ENCODE measurements at regions not wholly inside any gene's neighbourhood (a gene's known extent, or its start where the extent isn't known, plus 50 kb on each side); places are given as distances from the start of the nearest gene placed in this dataset.

DNA sequence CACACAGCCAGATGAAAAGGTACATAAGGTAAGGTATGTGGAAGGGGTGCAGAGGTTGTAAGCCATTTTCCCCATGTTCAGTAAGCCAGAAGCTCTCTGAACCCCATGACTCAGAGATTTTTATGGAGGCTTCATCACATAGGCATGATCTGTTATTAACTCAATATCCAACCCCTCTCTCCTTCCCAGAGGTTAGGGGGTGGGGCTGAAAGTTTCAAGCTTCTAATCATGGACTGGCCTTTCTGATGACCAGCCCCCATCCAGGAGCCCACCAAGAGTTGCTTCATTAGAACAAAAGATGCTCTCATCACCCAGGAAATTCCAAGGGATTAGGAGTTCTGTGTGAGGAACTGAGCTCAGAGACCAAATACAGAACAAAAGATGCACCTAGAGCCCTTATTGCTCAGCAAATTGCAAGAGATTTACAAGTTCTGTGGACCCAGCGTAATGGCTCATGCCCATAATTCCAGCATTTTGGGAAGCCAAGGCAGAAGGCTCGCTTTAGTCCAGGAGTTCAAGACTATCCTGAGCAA is 103.2 kb upstream of the DAAM1 start:
- Histone ChIP-seq H3K4me3 (ENCODE audit: low read depth in 1 of 2, low read length in 2 of 2) (no peak overlapping the region), H3K27ac (ENCODE audit: low read depth, low read length) (no peak overlapping the region), H3K9ac (ENCODE audit: low read depth in 1 of 2, low read length in 2 of 2) (no peak overlapping the region), H3K36me3 (ENCODE audit: control insufficient read depth in 1 of 2, insufficient read depth in 2 of 2, low read length in 2 of 2) (no peaks in the 10 kb centered on the region), H3K4me1 (ENCODE audit: control insufficient read depth in 1 of 2, insufficient read depth in 2 of 2, low read length in 2 of 2) (no peaks in the 10 kb centered on the region), H3K9me3 (ENCODE audit: control insufficient read depth in 1 of 2, low read length in 2 of 2) (no peaks in the 10 kb centered on the region), H3K27me3 (ENCODE audit: control insufficient read depth in 1 of 2, insufficient read depth in 2 of 2, low read length in 2 of 2) (no peaks in the 10 kb centered on the region)

DNA sequence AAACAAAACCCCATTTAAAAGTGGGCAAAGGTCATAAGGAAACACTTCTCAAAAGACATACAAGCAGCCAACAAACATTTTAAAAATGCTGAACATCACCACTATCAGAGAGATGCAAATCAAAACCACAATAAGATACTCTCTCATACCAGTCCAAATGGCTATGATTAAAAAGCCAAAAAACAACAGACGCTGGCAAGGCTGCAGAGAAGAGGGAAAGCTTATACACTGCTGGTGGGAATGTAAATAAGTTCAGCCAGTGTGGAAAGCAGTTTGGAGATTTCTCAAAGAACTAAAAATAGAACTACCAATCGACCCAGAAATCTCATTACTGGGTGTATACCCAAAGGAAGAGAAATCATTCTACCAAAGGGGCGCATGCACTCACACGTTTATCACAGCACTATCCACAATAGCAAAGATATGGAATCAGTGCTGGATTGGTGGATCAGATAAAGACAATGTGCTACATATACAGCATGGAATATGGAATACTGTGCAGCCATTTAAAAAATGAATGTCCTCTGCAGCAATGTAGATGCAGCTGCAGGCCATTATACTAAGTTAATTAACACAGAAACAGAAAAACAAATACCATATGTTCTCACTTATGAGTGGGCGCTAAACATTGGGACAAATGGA is 102.1 kb upstream of the DAAM1 start:
- H3K27me3 ChIP-seq (ENCODE audit: control insufficient read depth in 1 of 2, insufficient read depth in 2 of 2, low read length in 2 of 2) = no peaks in the 10 kb centered on the region
- H3K4me3 ChIP-seq (ENCODE audit: low read depth in 1 of 2, low read length in 2 of 2) = no peak overlapping the region
- no peak overlapping the region for H3K27ac ChIP-seq (ENCODE audit: low read depth, low read length)
- no peaks in the 10 kb centered on the region for H3K36me3 ChIP-seq (ENCODE audit: control insufficient read depth in 1 of 2, insufficient read depth in 2 of 2, low read length in 2 of 2)
- H3K4me1 ChIP-seq (ENCODE audit: control insufficient read depth in 1 of 2, insufficient read depth in 2 of 2, low read length in 2 of 2) = no peaks in the 10 kb centered on the region
- H3K9ac ChIP-seq (ENCODE audit: low read depth in 1 of 2, low read length in 2 of 2) = no peak overlapping the region
- no peaks in the 10 kb centered on the region for H3K9me3 ChIP-seq (ENCODE audit: control insufficient read depth in 1 of 2, low read length in 2 of 2)

DNA sequence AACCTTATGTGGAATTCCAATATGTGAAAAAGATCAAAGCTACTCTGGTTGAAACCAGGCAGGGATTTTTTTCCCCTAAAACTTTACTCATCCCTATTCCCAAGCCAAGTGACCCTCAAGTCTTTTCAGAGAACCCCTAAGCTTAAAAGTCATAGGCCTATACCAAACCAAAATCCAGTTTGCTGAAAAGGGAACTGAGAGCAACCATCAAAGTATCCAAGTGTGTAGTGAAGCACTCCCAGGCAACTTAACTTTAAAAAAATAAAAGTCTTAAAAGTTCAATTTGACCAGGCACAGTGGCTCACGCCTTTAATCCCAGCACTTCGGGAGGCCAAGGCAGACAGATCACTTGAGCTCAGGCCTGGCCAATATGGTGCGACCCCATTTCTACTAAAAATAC is 101.2 kb upstream of the DAAM1 start:
- Histone ChIP-seq H3K27me3 (ENCODE audit: control insufficient read depth in 1 of 2, insufficient read depth in 2 of 2, low read length in 2 of 2) (no peaks in the 10 kb centered on the region), H3K4me3 (ENCODE audit: low read depth in 1 of 2, low read length in 2 of 2) (no peak overlapping the region), H3K36me3 (ENCODE audit: control insufficient read depth in 1 of 2, insufficient read depth in 2 of 2, low read length in 2 of 2) (no peaks in the 10 kb centered on the region), H3K9me3 (ENCODE audit: control insufficient read depth in 1 of 2, low read length in 2 of 2) (no peaks in the 10 kb centered on the region), H3K27ac (ENCODE audit: low read depth, low read length) (no peak overlapping the region), H3K4me1 (ENCODE audit: control insufficient read depth in 1 of 2, insufficient read depth in 2 of 2, low read length in 2 of 2) (no peaks in the 10 kb centered on the region), H3K9ac (ENCODE audit: low read depth in 1 of 2, low read length in 2 of 2) (no peak overlapping the region)

DNA sequence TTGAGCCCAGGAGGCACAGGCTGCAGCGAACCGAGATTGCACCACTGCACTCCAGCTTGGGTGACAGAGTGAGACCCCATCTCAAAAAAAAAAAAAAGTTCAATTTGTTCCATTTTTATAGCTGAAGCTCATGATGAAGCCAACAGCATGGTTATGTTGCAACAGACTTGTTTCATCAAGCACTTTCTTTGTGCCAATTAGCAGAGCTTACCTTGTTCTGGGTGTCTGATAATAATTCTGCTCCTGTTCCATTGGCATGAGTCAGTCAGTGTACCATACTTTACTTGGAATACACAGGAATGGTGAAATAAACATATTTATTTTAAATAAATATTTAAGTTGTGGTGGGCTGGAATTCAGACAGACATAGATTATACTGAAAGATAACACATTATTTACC is 100.8 kb upstream of the DAAM1 start:
- H3K27ac ChIP-seq (ENCODE audit: low read depth, low read length) = no peak overlapping the region
- H3K4me1 ChIP-seq (ENCODE audit: control insufficient read depth in 1 of 2, insufficient read depth in 2 of 2, low read length in 2 of 2) = no peaks in the 10 kb centered on the region
- no peaks in the 10 kb centered on the region for H3K9me3 ChIP-seq (ENCODE audit: control insufficient read depth in 1 of 2, low read length in 2 of 2)
- no peak overlapping the region for H3K4me3 ChIP-seq (ENCODE audit: low read depth in 1 of 2, low read length in 2 of 2)
- H3K27me3 ChIP-seq (ENCODE audit: control insufficient read depth in 1 of 2, insufficient read depth in 2 of 2, low read length in 2 of 2) = no peaks in the 10 kb centered on the region
- no peaks in the 10 kb centered on the region for H3K36me3 ChIP-seq (ENCODE audit: control insufficient read depth in 1 of 2, insufficient read depth in 2 of 2, low read length in 2 of 2)
- no peak overlapping the region for H3K9ac ChIP-seq (ENCODE audit: low read depth in 1 of 2, low read length in 2 of 2)

DNA sequence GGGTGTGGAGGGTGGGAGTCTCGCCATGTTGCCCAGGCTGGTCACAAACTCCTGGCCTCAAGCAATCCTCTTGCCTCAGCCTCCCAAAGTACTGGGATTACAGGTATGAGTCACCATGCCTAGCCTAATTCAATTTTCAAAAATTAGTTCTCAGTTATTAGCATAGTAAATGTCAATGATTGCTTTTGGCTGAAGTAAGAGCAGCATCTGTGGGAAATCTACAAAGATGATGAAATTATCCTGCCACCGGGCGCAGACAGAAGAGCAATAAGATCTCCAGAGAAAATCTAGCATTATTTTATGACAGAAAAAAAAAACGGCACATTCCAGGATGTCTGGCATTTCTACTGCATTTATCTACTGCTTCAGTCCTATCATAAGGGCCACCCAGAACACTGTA is 97.9 kb upstream of the DAAM1 start:
- H3K27ac ChIP-seq (ENCODE audit: low read depth, low read length) = no peak overlapping the region
- no peaks in the 10 kb centered on the region for H3K9me3 ChIP-seq (ENCODE audit: control insufficient read depth in 1 of 2, low read length in 2 of 2)
- H3K36me3 ChIP-seq (ENCODE audit: control insufficient read depth in 1 of 2, insufficient read depth in 2 of 2, low read length in 2 of 2) = no peaks in the 10 kb centered on the region
- no peaks in the 10 kb centered on the region for H3K4me1 ChIP-seq (ENCODE audit: control insufficient read depth in 1 of 2, insufficient read depth in 2 of 2, low read length in 2 of 2)
- no peak overlapping the region for H3K4me3 ChIP-seq (ENCODE audit: low read depth in 1 of 2, low read length in 2 of 2)
- H3K27me3 ChIP-seq (ENCODE audit: control insufficient read depth in 1 of 2, insufficient read depth in 2 of 2, low read length in 2 of 2) = no peaks in the 10 kb centered on the region
- no peak overlapping the region for H3K9ac ChIP-seq (ENCODE audit: low read depth in 1 of 2, low read length in 2 of 2)

DNA sequence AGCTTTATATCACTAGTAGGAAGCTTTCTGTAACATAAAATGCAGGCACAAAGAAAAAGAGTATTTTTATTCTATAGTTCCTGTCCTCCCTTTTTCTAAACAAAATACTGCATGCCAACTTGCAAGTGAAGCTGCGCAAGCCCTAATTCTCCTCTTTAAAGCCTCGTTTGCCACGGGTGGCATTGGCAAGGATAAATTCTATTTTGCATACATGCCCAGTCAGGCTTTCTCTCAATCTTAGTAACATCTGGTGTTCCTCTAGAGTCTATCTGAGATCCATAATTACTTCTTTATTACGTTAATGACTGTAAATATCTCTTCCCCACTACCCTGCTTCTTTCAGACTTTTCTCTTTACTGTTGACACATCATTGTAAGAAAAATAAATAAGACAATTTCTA is 97.1 kb upstream of the DAAM1 start:
- no peaks in the 10 kb centered on the region for H3K36me3 ChIP-seq (ENCODE audit: control insufficient read depth in 1 of 2, insufficient read depth in 2 of 2, low read length in 2 of 2)
- H3K4me3 ChIP-seq (ENCODE audit: low read depth in 1 of 2, low read length in 2 of 2) = no peak overlapping the region
- no peaks in the 10 kb centered on the region for H3K9me3 ChIP-seq (ENCODE audit: control insufficient read depth in 1 of 2, low read length in 2 of 2)

DNA sequence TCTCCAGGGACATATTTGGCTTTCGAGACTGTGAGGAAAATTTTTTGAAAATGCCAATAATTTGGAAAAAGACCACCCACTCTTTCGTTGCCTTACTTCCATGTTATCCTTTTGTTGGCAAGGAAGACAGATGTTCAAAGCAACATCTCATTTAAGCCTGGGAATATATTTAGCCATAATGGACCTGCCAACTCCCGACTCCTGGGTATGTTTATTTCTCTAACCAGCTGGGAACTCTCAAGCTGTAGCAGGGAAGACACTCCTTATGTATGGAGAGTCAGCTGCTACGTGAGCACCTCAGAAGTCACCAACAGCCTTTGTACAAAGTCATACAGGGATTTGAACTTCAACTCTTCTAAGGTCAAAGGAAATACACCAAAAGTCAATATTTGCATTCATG is 96.5 kb upstream of the DAAM1 start:
- Histone ChIP-seq H3K27me3 (ENCODE audit: control insufficient read depth in 1 of 2, insufficient read depth in 2 of 2, low read length in 2 of 2) (no peaks in the 10 kb centered on the region), H3K36me3 (ENCODE audit: control insufficient read depth in 1 of 2, insufficient read depth in 2 of 2, low read length in 2 of 2) (no peaks in the 10 kb centered on the region), H3K9me3 (ENCODE audit: control insufficient read depth in 1 of 2, low read length in 2 of 2) (no peaks in the 10 kb centered on the region), H3K27ac (ENCODE audit: low read depth, low read length) (no peak overlapping the region), H3K9ac (ENCODE audit: low read depth in 1 of 2, low read length in 2 of 2) (no peak overlapping the region), H3K4me3 (ENCODE audit: low read depth in 1 of 2, low read length in 2 of 2) (no peak overlapping the region), H3K4me1 (ENCODE audit: control insufficient read depth in 1 of 2, insufficient read depth in 2 of 2, low read length in 2 of 2) (no peaks in the 10 kb centered on the region)

More for the DNA sequence above, 97.1 kb upstream of the DAAM1 start:
- Histone ChIP-seq H3K9ac (ENCODE audit: low read depth in 1 of 2, low read length in 2 of 2) (no peak overlapping the region), H3K4me1 (ENCODE audit: control insufficient read depth in 1 of 2, insufficient read depth in 2 of 2, low read length in 2 of 2) (no peaks in the 10 kb centered on the region), H3K27me3 (ENCODE audit: control insufficient read depth in 1 of 2, insufficient read depth in 2 of 2, low read length in 2 of 2) (no peaks in the 10 kb centered on the region), H3K27ac (ENCODE audit: low read depth, low read length) (no peak overlapping the region)

DNA sequence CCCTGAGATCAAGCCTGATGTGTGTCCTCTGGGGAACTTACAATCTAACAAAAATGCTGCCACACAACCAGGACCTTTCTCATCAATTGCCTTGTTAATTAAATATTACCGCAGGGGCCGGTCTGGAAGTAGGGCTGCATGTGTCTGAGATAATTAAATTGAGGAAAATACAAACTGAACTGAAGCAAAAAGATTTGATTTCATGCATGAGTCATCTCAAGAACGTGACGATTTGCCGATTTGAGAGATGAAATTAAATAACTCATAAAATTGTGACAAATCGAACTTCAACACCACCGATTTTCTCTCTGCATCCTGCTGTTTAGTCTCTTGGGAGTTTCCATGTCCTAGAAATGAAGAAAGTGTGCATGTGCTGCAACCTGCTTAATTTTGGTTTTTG is 94.6 kb upstream of the DAAM1 start:
- no peak overlapping the region for H3K4me3 ChIP-seq (ENCODE audit: low read depth in 1 of 2, low read length in 2 of 2)
- H3K9ac ChIP-seq (ENCODE audit: low read depth in 1 of 2, low read length in 2 of 2) = no peak overlapping the region
- H3K9me3 ChIP-seq (ENCODE audit: control insufficient read depth in 1 of 2, low read length in 2 of 2) = no peaks in the 10 kb centered on the region
- no peak overlapping the region for H3K27ac ChIP-seq (ENCODE audit: low read depth, low read length)
- no peaks in the 10 kb centered on the region for H3K4me1 ChIP-seq (ENCODE audit: control insufficient read depth in 1 of 2, insufficient read depth in 2 of 2, low read length in 2 of 2)
- no peaks in the 10 kb centered on the region for H3K36me3 ChIP-seq (ENCODE audit: control insufficient read depth in 1 of 2, insufficient read depth in 2 of 2, low read length in 2 of 2)
- no peaks in the 10 kb centered on the region for H3K27me3 ChIP-seq (ENCODE audit: control insufficient read depth in 1 of 2, insufficient read depth in 2 of 2, low read length in 2 of 2)

DNA sequence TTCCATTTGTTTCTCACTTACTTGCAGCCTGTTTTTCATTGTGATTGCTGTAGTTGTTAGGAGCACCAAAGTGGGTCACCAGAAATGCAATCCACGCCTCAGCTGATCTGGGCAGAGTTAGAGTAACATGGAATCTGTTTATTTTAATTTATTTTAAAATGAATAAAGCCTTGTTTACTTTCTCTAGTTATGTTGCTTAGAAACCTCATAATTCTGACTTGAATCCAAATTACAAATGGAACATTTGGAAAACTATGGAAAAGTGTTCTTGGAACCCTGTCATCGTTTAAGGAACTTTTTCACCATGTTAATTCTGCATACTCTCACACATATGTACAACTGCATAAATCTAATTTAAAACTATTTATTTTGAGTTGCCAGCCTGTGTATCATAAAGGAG is 92.2 kb upstream of the DAAM1 start:
- Histone ChIP-seq H3K9ac (ENCODE audit: low read depth in 1 of 2, low read length in 2 of 2) (no peak overlapping the region), H3K36me3 (ENCODE audit: control insufficient read depth in 1 of 2, insufficient read depth in 2 of 2, low read length in 2 of 2) (no peaks in the 10 kb centered on the region), H3K27ac (ENCODE audit: low read depth, low read length) (no peak overlapping the region), H3K27me3 (ENCODE audit: control insufficient read depth in 1 of 2, insufficient read depth in 2 of 2, low read length in 2 of 2) (no peaks in the 10 kb centered on the region), H3K4me1 (ENCODE audit: control insufficient read depth in 1 of 2, insufficient read depth in 2 of 2, low read length in 2 of 2) (no peaks in the 10 kb centered on the region), H3K4me3 (ENCODE audit: low read depth in 1 of 2, low read length in 2 of 2) (no peak overlapping the region), H3K9me3 (ENCODE audit: control insufficient read depth in 1 of 2, low read length in 2 of 2) (no peaks in the 10 kb centered on the region)

DNA sequence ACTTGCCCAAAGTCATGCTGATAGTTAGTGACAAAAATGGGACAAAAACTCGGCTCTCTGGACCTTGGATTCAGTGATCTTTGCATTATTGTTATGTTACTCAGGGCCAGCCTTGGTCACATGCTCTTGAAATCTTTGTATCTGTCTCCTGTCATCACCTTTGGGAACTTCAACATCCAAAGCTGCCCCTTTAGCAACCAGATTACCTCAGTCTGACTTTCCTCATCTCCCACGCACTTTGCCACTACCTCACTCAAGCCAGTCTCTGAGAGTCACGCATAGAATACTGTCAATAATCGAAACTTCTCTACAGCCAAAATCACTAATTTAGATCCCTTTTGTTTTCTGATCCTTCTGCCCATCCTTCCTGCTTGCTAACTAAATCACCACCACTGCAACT is 90.8 kb upstream of the DAAM1 start:
- H3K9me3 ChIP-seq (ENCODE audit: control insufficient read depth in 1 of 2, low read length in 2 of 2) = no peaks in the 10 kb centered on the region
- H3K27me3 ChIP-seq (ENCODE audit: control insufficient read depth in 1 of 2, insufficient read depth in 2 of 2, low read length in 2 of 2) = no peaks in the 10 kb centered on the region
- H3K36me3 ChIP-seq (ENCODE audit: control insufficient read depth in 1 of 2, insufficient read depth in 2 of 2, low read length in 2 of 2) = no peaks in the 10 kb centered on the region
- no peak overlapping the region for H3K9ac ChIP-seq (ENCODE audit: low read depth in 1 of 2, low read length in 2 of 2)
- H3K27ac ChIP-seq (ENCODE audit: low read depth, low read length) = no peak overlapping the region
- no peaks in the 10 kb centered on the region for H3K4me1 ChIP-seq (ENCODE audit: control insufficient read depth in 1 of 2, insufficient read depth in 2 of 2, low read length in 2 of 2)
- no peak overlapping the region for H3K4me3 ChIP-seq (ENCODE audit: low read depth in 1 of 2, low read length in 2 of 2)

DNA sequence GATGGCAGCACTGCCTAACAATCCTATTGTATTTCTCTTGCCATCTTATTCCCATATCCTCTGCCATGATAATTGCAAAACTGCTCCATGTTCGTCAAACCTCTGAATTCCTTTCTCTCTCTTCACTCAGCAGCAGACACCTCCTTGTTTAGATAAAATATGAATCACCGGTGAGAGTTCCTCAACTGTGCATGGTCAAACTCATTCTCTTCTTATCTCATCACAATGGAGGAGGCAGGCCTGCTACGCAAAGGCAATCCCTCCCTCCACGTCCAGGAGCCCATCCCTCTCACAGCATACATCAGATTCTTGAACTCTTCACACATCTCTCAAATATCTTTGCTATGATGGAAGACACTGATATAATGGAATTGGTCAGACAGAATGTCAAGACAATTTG is 90.1 kb upstream of the DAAM1 start:
- Histone ChIP-seq H3K4me1 (ENCODE audit: control insufficient read depth in 1 of 2, insufficient read depth in 2 of 2, low read length in 2 of 2) (no peaks in the 10 kb centered on the region), H3K9me3 (ENCODE audit: control insufficient read depth in 1 of 2, low read length in 2 of 2) (no peaks in the 10 kb centered on the region), H3K36me3 (ENCODE audit: control insufficient read depth in 1 of 2, insufficient read depth in 2 of 2, low read length in 2 of 2) (no peaks in the 10 kb centered on the region), H3K27ac (ENCODE audit: low read depth, low read length) (no peak overlapping the region), H3K27me3 (ENCODE audit: control insufficient read depth in 1 of 2, insufficient read depth in 2 of 2, low read length in 2 of 2) (no peaks in the 10 kb centered on the region), H3K9ac (ENCODE audit: low read depth in 1 of 2, low read length in 2 of 2) (no peak overlapping the region), H3K4me3 (ENCODE audit: low read depth in 1 of 2, low read length in 2 of 2) (no peak overlapping the region)

Measured in duodenal mucosa (tissue), 2 donors.